ENCODE measurements at regions not wholly inside any gene's neighbourhood (a gene's known extent, or its start where the extent isn't known, plus 50 kb on each side); places are given as distances from the start of the nearest gene placed in this dataset.

DNA sequence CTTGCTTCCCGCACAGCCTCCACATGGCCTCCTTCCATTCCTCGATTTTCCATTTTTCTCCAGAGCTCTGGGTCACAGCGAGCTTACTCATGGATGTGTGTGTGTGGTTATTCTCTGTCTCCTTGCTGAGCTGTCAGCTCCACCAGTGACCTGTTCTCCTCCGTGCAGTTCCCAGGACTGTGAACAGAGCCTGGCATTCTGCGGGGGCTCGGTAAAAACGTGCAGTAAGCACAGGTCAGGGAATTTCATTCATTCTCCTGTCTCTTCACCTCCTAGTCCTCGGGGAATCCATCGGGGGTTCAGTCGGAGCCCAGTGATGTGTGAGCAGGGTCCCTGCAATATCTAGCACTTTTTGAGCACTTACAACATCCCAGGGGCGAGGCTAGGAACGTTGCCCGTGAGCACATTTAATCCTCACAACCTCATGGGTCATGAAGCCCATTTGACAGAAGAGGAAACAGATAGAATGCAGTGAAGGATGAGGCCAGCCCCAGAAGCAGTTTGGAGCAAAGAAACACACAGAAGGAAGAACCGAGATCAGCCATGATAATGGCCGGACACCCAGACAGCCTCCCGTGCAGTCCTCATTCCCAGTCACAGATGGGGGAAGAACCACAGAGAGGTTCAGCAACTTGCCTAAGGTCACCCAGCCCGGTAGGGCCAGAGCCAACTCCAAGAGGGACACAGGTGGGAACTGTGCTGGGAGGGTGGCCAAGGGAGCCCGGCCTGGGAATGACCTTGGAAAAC, 183.2 kb upstream of the GSE1 start:
- DNase-seq = no peak

- no peak for DNase-seq
Observed at GRCh38 chr16:85430523-85431421, 182.3 kb upstream of the GSE1 start.

DNA sequence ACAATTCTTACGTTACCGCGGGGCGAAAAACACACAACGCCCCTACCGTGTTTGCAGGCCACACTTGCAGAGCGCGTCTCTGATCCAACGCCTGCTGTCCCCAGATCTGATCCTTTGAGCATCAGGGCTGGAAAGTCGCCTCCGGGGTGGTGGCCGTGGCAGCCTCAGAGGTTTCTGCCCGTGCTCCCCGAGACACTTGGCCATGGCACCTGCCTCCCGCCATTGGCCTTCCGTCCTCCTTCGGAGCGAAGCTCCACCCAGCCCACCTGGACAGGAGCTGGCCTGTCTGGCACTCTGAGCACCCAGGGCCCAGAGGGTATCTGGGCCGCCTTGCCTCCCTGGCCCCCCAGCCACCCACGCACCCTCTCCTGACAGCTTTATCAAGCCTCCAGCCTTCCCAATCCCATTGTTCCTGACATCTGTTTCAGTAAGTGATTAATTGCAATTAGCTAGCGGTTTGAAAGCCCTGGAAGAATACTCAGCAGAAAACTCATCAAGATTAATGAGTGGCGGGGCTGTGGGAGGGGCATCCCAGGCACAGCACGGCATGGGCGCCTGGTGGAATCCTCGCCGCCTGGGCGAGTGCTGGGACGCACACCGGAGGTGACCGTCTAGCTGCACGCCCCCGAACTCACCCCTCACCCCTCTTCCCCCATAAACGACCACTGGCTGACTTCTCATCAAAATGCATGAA, 181.5 kb upstream of the GSE1 start:
- no peak for DNase-seq

DNA sequence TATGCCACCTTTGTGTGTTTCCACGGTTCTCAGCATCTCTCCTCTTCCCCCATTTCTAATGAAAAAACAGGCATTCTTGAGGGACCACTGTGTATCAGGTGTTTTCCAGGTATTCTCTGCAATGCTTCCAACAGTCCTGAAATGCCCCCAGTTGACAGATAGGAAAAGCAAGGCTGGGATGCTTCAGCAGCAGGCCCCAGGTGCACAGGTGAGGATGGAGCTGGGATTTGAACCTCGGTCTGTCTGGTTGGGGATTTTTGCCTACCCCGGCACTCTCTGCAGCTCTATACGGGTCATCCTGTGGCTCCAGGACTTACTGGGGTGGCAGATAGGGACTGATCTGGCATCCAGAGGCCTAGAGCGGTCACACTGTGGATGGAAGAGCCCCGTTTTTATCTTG, 180.5 kb upstream of the GSE1 start:
- no peak for DNase-seq

GRCh38 chr16:85433477-85433876, 179.6 kb upstream of the GSE1 start:
- DNase-seq = no peak

GRCh38 chr16:85435286-85435685, 177.8 kb upstream of the GSE1 start:
- DNase-seq = no peak

GRCh38 chr16:85435700-85436099, 177.4 kb upstream of the GSE1 start:
- no peak for DNase-seq

GRCh38 chr16:85436207-85436606, 176.9 kb upstream of the GSE1 start:
- no peak for DNase-seq

DNA sequence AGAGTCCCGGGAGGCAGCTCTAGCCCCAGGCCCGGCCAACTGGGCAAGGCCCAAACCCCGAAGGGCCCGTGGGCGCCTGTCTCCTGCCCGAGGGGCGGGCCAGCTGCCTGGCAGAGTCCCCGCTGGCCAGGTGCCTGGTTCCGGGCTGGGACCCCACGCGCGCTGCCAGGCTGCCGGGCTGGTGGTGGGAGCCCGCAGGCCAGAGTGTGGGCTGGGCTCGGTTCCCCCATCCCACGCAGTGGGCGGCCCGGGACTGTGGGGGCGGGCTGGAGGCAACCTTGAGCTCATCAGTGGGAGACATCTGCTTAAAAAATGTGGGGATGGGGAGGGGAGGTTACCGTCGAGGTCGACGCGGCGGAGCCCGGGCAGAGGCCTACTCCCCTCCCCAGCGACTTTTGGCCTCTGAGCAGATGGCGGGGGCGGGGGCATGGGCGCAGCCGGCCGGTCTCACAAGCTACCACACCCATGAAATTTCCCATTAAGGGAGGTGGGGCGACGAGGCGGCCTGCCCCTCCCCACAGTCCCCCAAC, 176.4 kb upstream of the GSE1 start:
- no peak for DNase-seq

DNA sequence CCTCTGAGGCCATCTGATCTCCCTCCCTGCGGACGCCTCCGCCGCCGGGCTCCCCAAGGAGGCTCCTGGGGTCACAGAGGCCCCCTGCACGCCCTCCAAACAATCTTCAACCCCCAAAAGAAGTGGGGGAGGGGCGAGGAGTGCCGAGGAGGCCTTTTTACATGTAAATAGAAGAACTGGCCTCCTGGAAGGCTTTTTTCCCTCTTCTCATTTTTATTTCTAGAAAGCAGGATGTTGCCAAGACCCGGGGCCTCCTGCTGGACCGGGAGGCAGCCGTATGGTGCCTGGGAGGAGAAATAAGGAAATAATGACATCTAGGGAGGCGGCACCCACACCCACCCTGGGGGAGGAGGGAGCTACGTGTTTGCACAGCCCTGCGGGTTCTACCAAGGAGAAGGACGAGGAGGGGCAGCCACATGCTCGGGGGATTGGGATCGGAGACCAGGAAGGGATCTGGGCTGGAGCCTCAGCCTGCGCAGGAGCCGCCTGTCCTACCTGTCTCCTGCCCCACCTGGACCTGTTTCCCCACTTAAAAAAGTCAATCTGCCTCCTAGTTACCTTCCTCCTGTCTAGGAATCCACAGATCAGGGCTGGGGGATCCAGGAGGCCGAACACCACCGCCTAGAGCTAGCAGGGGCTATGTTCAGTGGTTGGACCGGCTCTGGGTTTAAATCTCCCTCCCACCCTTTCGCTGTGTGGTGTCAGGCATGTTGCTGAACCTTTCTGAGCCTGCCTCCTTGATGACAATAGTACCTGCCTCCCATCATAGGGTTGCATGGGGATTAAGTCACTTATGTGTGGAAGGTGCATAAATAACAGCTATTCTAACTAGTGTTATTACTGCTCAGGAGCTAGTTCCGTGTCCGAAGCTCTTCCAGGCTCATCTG, 175.7 kb upstream of the GSE1 start:
- DNase-seq = no peak

DNA sequence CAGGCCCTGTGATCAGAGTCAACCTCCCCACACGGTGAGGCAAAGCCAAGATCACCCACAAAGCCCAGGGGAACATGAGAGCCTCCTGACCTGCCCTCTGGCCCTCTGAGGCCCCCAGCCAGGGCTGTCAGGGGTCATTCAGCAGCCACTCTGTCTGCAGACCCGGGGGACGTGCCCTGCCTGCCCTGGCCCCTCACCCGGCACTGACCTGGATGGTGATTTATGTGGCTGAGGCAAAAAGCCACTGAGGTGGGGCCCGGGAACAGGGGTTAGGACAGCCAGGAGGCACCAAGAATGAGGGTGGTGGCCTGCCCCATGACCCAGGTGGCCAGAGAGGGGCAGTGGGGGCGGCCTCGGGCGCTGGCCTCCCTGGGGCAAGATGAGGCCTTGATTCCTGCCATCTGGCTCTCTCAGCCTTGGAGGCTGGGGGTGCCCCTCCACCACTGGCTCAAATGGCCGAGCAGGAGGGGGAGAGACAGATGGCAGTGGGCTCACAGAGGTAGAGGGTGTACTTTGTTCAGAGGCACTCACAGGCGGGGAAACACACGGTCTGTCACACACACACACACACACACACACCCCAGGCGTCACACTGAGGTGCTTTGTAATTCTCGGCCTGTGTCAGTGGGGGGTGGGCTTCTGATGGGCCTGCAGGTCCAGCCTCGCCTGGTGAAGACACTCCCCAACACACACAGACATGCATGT, 174.0 kb upstream of the GSE1 start:
- no peak for DNase-seq

GRCh38 chr16:85440744-85441143, 172.4 kb upstream of the GSE1 start:
- DNase-seq = no peak

GRCh38 chr16:85441189-85441889, 171.8 kb upstream of the GSE1 start:
- no peak for DNase-seq

DNA sequence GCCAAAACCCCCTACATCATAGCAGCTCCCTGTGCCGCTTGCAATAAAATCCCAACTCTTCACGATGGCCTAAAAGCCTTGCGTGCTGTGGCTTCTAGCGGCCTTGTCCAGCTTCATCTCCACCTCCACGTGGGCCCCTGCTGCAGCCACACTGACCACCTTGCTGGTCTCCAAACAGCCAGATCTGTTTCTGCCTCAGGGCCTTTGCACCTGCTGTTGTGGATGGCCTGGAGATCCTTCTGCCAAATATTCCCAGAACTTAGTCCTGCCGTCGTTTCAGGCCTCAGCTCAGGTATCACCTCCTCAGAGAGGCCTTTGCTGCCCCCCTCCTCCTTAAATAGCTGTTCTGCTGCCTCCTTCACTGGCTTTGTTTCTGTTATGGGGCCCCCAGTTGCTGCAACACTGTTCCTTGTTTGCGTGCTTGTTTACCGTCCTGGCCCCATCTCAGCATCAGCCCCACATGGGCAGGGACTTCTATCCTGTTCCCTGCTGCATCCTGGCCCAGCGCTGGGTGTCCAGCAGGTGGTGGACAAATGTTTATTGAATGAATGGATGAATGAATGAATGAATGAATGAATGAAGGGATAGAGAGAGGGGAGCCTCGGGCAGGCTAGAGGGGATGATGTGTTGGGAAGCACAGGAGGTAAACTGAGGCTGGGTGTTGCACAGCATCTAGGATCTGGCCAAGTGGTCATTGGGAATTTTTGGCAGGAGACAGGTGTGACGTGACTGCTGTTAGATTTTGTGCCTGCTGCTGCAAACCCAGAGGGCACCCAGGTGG, 171.0 kb upstream of the GSE1 start:
- DNase-seq = no peak

GRCh38 chr16:85443116-85443515, 170.0 kb upstream of the GSE1 start:
- no peak for DNase-seq

DNA sequence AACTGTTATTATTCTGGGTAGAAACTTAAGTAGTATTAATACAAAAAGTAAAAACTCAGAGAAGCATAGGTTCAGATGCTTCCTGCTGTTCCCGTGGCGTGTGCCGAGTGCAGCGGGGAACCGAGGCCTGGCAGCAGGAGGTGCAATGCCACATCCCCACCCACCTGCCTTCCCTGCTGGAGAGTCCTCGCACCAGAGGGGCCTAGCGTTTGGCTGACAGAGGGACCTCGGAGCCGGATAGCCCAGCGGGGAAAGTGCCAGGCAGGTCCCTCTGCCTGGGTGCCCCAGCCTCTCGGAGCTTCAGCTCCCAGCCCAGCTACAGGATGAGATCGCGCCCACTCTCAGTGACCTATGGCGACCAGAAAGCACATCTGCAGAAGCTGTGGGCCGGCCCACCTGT, 169.6 kb upstream of the GSE1 start:
- DNase-seq = no peak

- no peak for DNase-seq
Observed at GRCh38 chr16:85445064-85445778, 167.9 kb upstream of the GSE1 start.

- no peak for DNase-seq
Observed at GRCh38 chr16:85445779-85446222, 167.3 kb upstream of the GSE1 start.

- DNase-seq = no peak
Observed at GRCh38 chr16:85446951-85447692, 166.0 kb upstream of the GSE1 start.

Data from stimulated activated CD4-positive, alpha-beta T cell treated with anti-CD3 and anti-CD28 coated beads, Interleukin-1b, Interleukin-23, amount 100 ng/mL, for 48 hours (primary cell).